Endothelial cell of umbilical vein (primary cell): ENCODE measurements at regions not wholly inside any gene's neighbourhood (a gene's known extent, or its start where the extent isn't known, plus 50 kb on each side); places are given as distances from the start of the nearest gene placed in this dataset.

Experiments used
- BruUV-seq: library from RNA; stranded (reverse); fragments of 400-500 nt; replicated peaks from 2 replicates; lab custom pipeline; 2021; lab: Mats Ljungman, UMichigan
- CTCF ChIA-PET: fragments of 300-600, 350-600 bp; sonication (Branson Sonifier 250); formaldehyde crosslinking; loops from one replicate; lab custom pipeline; 2021; ENCODE audit warnings: antibody characterized with exemption, inconsistent platforms; lab: Charles Lee
- POLR2A ChIA-PET: fragments of 300-600, 350-600 bp; sonication (Branson Sonifier 250); formaldehyde crosslinking; loops from one replicate; lab custom pipeline; 2021; ENCODE audit warnings: antibody characterized with exemption, inconsistent platforms; lab: Charles Lee
- DNase-seq: peaks from one replicate; pipeline ENCODE4 v3.0.0-alpha.2; 2011; ENCODE audit warnings: low read depth, low spot score
- FAIRE-seq: peaks from 2 replicates; lab custom pipeline; 2011; peaks lifted over from hg19 to GRCh38; lab: Jason Lieb, UNC
- H2AFZ ChIP-seq: 2 replicates; pipeline ENCODE4 v1.6.0; 2012; ENCODE audit warnings: low read depth, low read length, control low read depth, inconsistent platforms
- H3K27ac ChIP-seq: 2 replicates; pipeline ENCODE4 v1.5.1; 2011; ENCODE audit warnings: low read depth, mild to moderate bottlenecking, control low read depth, low read length, moderate library complexity; ENCODE audit not compliant: insufficient read depth
- H3K27me3 ChIP-seq, 2 experiments: 2 replicates each; pipeline versions ENCODE4 v1.6.0 to v1.6.1; 2011; ENCODE audit warnings: low read length in 2 of 2, mixed read lengths in 1 of 2; ENCODE audit not compliant: control insufficient read depth in 2 of 2, insufficient read depth in 2 of 2
- H3K36me3 ChIP-seq, 2 experiments: 2 replicates in 1 of 2; 3 replicates in 1 of 2; pipeline ENCODE4 v1.5.1; 2011; ENCODE audit warnings: low read length in 2 of 2, mild to moderate bottlenecking in 1 of 2, moderate library complexity in 1 of 2; ENCODE audit not compliant: control insufficient read depth in 2 of 2, insufficient read depth in 2 of 2; ENCODE audit errors: extremely low read depth in 1 of 2
- H3K4me1 ChIP-seq: 3 replicates; pipeline ENCODE4 v1.5.1; 2011; ENCODE audit warnings: mild to moderate bottlenecking, low read length; ENCODE audit not compliant: control insufficient read depth, insufficient read depth; ENCODE audit errors: extremely low read depth
- H3K4me2 ChIP-seq: 2 replicates; pipeline ENCODE4 v1.6.1; 2011; ENCODE audit warnings: low read length, control low read depth, mixed read lengths; ENCODE audit not compliant: insufficient read depth
- H3K4me3 ChIP-seq, 3 experiments: fragments of 200-600 bp in 1 of 3; sonication (generic), shearing (Covaris generic) in 1 of 3; replicated peaks in 1 of 3; 2 replicates each; pipeline ENCODE4 v1.5.1; 2011 to 2016; ENCODE audit warnings: control low read depth in 3 of 3, low read length in 3 of 3, mild to moderate bottlenecking in 2 of 3, inconsistent platforms in 1 of 3, low read depth in 1 of 3, moderate library complexity in 1 of 3; ENCODE audit not compliant: insufficient read depth in 1 of 3
- H3K79me2 ChIP-seq: 2 replicates; pipeline ENCODE4 v1.6.0; 2012; ENCODE audit warnings: low read length, inconsistent platforms; ENCODE audit not compliant: control insufficient read depth, insufficient read depth
- H3K9ac ChIP-seq: replicated peaks from 2 replicates; pipeline ENCODE3; 2011; ENCODE audit warnings: low read length, control low read depth; ENCODE audit not compliant: insufficient read depth; ENCODE audit errors: extremely low read depth
- H3K9me1 ChIP-seq: replicated peaks from 3 replicates; pipeline ENCODE4 v1.6.0; 2011; ENCODE audit warnings: mild to moderate bottlenecking, low read length; ENCODE audit not compliant: control insufficient read depth, insufficient read depth; ENCODE audit errors: extremely low read depth
- H3K9me3 ChIP-seq: replicated peaks from 2 replicates; pipeline ENCODE4 v1.5.1; 2012; ENCODE audit warnings: low read length, inconsistent platforms; ENCODE audit not compliant: control insufficient read depth, insufficient read depth
- H4K20me1 ChIP-seq: replicated peaks from 2 replicates; pipeline ENCODE3; 2011; ENCODE audit warnings: mild to moderate bottlenecking, low read length; ENCODE audit not compliant: control insufficient read depth, insufficient read depth; ENCODE audit errors: extremely low read depth
- CTCF ChIP-seq, 2 donors: IDR thresholded peaks; 1 replicate in 1 of 2; 2 replicates in 1 of 2; pipeline ENCODE4 v1.5.1; 2011; ENCODE audit warnings: low read length in 2 of 2, mild to moderate bottlenecking in 2 of 2, moderate library complexity in 2 of 2, control low read depth in 1 of 2, inconsistent platforms in 1 of 2, low read depth in 1 of 2; ENCODE audit not compliant: insufficient read depth in 1 of 2; ENCODE audit errors: extremely low read depth in 1 of 2
- EZH2 ChIP-seq: IDR thresholded peaks from 2 replicates; pipeline ENCODE4 v1.6.1; 2012; ENCODE audit warnings: borderline replicate concordance, low read depth, mild to moderate bottlenecking, moderate library complexity, low read length, inconsistent platforms; ENCODE audit not compliant: severe bottlenecking
- FOS ChIP-seq: IDR thresholded peaks from 2 replicates; pipeline ENCODE4 v1.6.1; 2011; ENCODE audit warnings: mild to moderate bottlenecking, low read length, moderate library complexity, borderline replicate concordance; ENCODE audit not compliant: insufficient read depth
- GATA2 ChIP-seq: IDR thresholded peaks from 2 replicates; pipeline ENCODE4 v1.7.0; 2011; ENCODE audit warnings: low read depth, mild to moderate bottlenecking, moderate library complexity, mixed read lengths, low read length; ENCODE audit not compliant: insufficient read length, insufficient read depth
- JUN ChIP-seq: IDR thresholded peaks from 2 replicates; pipeline ENCODE4 v1.6.1; 2011; ENCODE audit warnings: borderline replicate concordance, low read depth; ENCODE audit not compliant: insufficient read length, insufficient read depth
- MAX ChIP-seq: IDR thresholded peaks from 2 replicates; pipeline ENCODE4 v1.6.1; 2011; ENCODE audit not compliant: insufficient read depth, insufficient read length
- MYC ChIP-seq: IDR thresholded peaks from one replicate; pipeline ENCODE4 v1.6.1; 2011; ENCODE audit warnings: mild to moderate bottlenecking, low read depth, low read length
- POLR2A ChIP-seq: IDR thresholded peaks from 2 replicates; pipeline ENCODE4 v1.6.1; 2012; ENCODE audit warnings: low read depth, mild to moderate bottlenecking, control low read depth, low read length
- POLR2AphosphoS5 ChIP-seq: IDR thresholded peaks from 2 replicates; pipeline ENCODE4 v1.6.1; 2012; ENCODE audit warnings: low read depth, mild to moderate bottlenecking, control low read depth, low read length, moderate library complexity; ENCODE audit not compliant: insufficient read depth
- dilution Hi-C: fragments of 300-500 bp; cut with MboI; formaldehyde crosslinking; loops from one replicate; pipeline ENCODE4 v1.15.0; 2019; ENCODE audit warnings: low sequenced_read_pairs; ENCODE audit not compliant: extremely low pct_ligation_motif_present
- intact Hi-C: fragments of 100-400 bp; cut with micrococcal nuclease; formaldehyde crosslinking; loops from one replicate; pipeline ENCODE4 v1.10.0; 2022

- no peak for FAIRE-seq
Observed at GRCh38 chr4:63904201-63904600, 505.0 kb downstream of the TECRL start.

More at GRCh38 chr4:63904201-63904600, 505.0 kb downstream of the TECRL start:
- intact Hi-C loops: no loop called here
- dilution Hi-C loops: no loop called here
- Histone ChIP-seq H3K9me3 (peaks cover 6% of the 10 kb centered on the region), H3K36me3 (no peaks in the 10 kb centered on the region), H3K4me3 (no peak overlapping the region), H3K9me1 (no peaks in the 10 kb centered on the region), H3K4me1 (no peaks in the 10 kb centered on the region), H4K20me1 (no peaks in the 10 kb centered on the region), H3K27me3 (no peaks in the 10 kb centered on the region), H3K9ac (no peak overlapping the region), H3K4me2 (no peak overlapping the region), H2AFZ (no peak overlapping the region), H3K79me2 (no peaks in the 10 kb centered on the region), H3K27ac (no peak overlapping the region)
- no peak for TF ChIP-seq POLR2A
- no peak for TF ChIP-seq FOS
- no peak for TF ChIP-seq JUN
- no peak for TF ChIP-seq MAX
- TF ChIP-seq GATA2: no peak
- no peak for TF ChIP-seq POLR2AphosphoS5
- no peak for TF ChIP-seq EZH2
- no peak for TF ChIP-seq MYC
- no peak for TF ChIP-seq CTCF (IDR thresholded peaks at IDR 0.05; ENCODE audit: extremely low read depth in 1 of 2, insufficient read depth in 1 of 2, low read depth in 1 of 2, low read length in 2 of 2)
- ChIA-PET CTCF (no interaction called here), POLR2A (no interaction called here)
- no TSS peak for BruUV-seq
- no peak for DNase-seq
